Astrocyte (in vitro differentiated cells and primary cell): ENCODE measurements at regions not wholly inside any gene's neighbourhood (a gene's known extent, or its start where the extent isn't known, plus 50 kb on each side); places are given as distances from the start of the nearest gene placed in this dataset.

Source experiments
- CTCF ChIP-seq: IDR thresholded peaks from 2 replicates; pipeline ENCODE4 v1.5.1; 2011; ENCODE audit warnings: low read depth, mild to moderate bottlenecking, inconsistent platforms, low read length, moderate library complexity; ENCODE audit not compliant: insufficient read depth
- EZH2 ChIP-seq: IDR thresholded peaks from 2 replicates; pipeline ENCODE4 v1.6.1; 2012; ENCODE audit warnings: mild to moderate bottlenecking, low read length, inconsistent platforms; ENCODE audit not compliant: insufficient read depth

- TF ChIP-seq CTCF (no peak), EZH2 (no peak)
Measured at GRCh38 chr2:21585881-21586280, 462.1 kb downstream of the TDRD15 start.
